ENCODE measurements at regions not wholly inside any gene's neighbourhood (a gene's known extent, or its start where the extent isn't known, plus 50 kb on each side); places are given as distances from the start of the nearest gene placed in this dataset.

DNA sequence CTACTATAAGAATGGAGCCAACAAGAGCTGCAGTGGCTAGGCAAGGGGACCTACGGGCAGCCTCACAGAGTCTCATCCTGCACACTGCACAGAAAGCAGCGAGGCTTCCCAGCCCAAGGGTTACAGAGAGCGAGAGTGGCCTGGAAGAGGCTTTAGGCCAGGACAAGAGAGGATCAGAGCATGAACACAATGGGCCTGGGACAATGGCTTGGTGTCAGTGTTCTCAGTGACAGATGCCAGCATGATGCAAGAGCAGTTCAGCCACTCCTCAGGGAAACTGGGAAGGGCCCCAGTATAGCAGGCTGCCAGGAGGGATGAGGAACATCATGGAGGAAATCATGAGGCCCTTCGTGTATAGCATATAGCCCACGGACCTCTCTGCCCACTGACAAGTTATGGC is 108.0 kb downstream of the NUS1 start:
- no peak overlapping the region for H3K9ac ChIP-seq (ENCODE audit: low read depth in 1 of 2, low read length in 2 of 2)
- H3K27me3 ChIP-seq (ENCODE audit: control insufficient read depth in 4 of 4, insufficient read depth in 4 of 4, low read length in 3 of 4) = no peaks in the 10 kb centered on the region
- 65% methylated on average over 5 of the region's 5 CpGs for WGBS
- no peak overlapping the region for H3K27ac ChIP-seq (ENCODE audit: low read depth in 1 of 2, low read length in 2 of 2)
- no peak overlapping the region for H3K4me3 ChIP-seq (ENCODE audit: low read depth in 1 of 3, low read length in 3 of 3)
- DNase-seq (ENCODE audit: low spot score) = no peak
- H3K36me3 ChIP-seq (ENCODE audit: control insufficient read depth in 4 of 4, insufficient read depth in 3 of 4, low read depth in 1 of 4, low read length in 3 of 4) = no peaks in the 10 kb centered on the region
- TF ChIP-seq NR2F2 (IDR thresholded peaks at IDR 0.05) = no peak
- TF ChIP-seq, protein P1, sequence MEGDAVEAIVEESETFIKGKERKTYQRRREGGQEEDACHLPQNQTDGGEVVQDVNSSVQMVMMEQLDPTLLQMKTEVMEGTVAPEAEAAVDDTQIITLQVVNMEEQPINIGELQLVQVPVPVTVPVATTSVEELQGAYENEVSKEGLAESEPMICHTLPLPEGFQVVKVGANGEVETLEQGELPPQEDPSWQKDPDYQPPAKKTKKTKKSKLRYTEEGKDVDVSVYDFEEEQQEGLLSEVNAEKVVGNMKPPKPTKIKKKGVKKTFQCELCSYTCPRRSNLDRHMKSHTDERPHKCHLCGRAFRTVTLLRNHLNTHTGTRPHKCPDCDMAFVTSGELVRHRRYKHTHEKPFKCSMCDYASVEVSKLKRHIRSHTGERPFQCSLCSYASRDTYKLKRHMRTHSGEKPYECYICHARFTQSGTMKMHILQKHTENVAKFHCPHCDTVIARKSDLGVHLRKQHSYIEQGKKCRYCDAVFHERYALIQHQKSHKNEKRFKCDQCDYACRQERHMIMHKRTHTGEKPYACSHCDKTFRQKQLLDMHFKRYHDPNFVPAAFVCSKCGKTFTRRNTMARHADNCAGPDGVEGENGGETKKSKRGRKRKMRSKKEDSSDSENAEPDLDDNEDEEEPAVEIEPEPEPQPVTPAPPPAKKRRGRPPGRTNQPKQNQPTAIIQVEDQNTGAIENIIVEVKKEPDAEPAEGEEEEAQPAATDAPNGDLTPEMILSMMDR (IDR thresholded peaks at IDR 0.05; ENCODE audit: low read depth, low read length, missing input control) = no peak
- no peak for TF ChIP-seq RAD21 (IDR thresholded peaks at IDR 0.05)
- TF ChIP-seq, protein P2, sequence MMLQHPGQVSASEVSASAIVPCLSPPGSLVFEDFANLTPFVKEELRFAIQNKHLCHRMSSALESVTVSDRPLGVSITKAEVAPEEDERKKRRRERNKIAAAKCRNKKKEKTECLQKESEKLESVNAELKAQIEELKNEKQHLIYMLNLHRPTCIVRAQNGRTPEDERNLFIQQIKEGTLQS (IDR thresholded peaks at IDR 0.05) = no peak
- TF ChIP-seq RXRA (IDR thresholded peaks at IDR 0.05) = no peak
- no peak for TF ChIP-seq JUND (IDR thresholded peaks at IDR 0.05)
- no peak for TF ChIP-seq YY1 (IDR thresholded peaks at IDR 0.05)
- no peak for TF ChIP-seq HNF4G (IDR thresholded peaks at IDR 0.05)
- TF ChIP-seq TAF1 (conservative IDR thresholded peaks at IDR 0.05) = no peak
- TF ChIP-seq, protein P3, sequence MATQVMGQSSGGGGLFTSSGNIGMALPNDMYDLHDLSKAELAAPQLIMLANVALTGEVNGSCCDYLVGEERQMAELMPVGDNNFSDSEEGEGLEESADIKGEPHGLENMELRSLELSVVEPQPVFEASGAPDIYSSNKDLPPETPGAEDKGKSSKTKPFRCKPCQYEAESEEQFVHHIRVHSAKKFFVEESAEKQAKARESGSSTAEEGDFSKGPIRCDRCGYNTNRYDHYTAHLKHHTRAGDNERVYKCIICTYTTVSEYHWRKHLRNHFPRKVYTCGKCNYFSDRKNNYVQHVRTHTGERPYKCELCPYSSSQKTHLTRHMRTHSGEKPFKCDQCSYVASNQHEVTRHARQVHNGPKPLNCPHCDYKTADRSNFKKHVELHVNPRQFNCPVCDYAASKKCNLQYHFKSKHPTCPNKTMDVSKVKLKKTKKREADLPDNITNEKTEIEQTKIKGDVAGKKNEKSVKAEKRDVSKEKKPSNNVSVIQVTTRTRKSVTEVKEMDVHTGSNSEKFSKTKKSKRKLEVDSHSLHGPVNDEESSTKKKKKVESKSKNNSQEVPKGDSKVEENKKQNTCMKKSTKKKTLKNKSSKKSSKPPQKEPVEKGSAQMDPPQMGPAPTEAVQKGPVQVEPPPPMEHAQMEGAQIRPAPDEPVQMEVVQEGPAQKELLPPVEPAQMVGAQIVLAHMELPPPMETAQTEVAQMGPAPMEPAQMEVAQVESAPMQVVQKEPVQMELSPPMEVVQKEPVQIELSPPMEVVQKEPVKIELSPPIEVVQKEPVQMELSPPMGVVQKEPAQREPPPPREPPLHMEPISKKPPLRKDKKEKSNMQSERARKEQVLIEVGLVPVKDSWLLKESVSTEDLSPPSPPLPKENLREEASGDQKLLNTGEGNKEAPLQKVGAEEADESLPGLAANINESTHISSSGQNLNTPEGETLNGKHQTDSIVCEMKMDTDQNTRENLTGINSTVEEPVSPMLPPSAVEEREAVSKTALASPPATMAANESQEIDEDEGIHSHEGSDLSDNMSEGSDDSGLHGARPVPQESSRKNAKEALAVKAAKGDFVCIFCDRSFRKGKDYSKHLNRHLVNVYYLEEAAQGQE (IDR thresholded peaks at IDR 0.05) = no peak
- TF ChIP-seq FOXA2 (IDR thresholded peaks at IDR 0.05) = no peak
- TF ChIP-seq, protein P4, sequence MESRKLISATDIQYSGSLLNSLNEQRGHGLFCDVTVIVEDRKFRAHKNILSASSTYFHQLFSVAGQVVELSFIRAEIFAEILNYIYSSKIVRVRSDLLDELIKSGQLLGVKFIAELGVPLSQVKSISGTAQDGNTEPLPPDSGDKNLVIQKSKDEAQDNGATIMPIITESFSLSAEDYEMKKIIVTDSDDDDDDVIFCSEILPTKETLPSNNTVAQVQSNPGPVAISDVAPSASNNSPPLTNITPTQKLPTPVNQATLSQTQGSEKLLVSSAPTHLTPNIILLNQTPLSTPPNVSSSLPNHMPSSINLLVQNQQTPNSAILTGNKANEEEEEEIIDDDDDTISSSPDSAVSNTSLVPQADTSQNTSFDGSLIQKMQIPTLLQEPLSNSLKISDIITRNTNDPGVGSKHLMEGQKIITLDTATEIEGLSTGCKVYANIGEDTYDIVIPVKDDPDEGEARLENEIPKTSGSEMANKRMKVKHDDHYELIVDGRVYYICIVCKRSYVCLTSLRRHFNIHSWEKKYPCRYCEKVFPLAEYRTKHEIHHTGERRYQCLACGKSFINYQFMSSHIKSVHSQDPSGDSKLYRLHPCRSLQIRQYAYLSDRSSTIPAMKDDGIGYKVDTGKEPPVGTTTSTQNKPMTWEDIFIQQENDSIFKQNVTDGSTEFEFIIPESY (IDR thresholded peaks at IDR 0.05) = no peak
- no peak for TF ChIP-seq HNF4A (conservative IDR thresholded peaks at IDR 0.05)
- TF ChIP-seq SP1 (IDR thresholded peaks at IDR 0.05) = no peak
- TF ChIP-seq FOXA1 (IDR thresholded peaks at IDR 0.05) = no peak
- TF ChIP-seq, protein P5, sequence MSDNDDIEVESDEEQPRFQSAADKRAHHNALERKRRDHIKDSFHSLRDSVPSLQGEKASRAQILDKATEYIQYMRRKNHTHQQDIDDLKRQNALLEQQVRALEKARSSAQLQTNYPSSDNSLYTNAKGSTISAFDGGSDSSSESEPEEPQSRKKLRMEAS (IDR thresholded peaks at IDR 0.05) = no peak
- no peak for TF ChIP-seq EGR1 (IDR thresholded peaks at IDR 0.05; ENCODE audit: low read depth in 2 of 2)
- TF ChIP-seq GABPA (IDR thresholded peaks at IDR 0.05 in 1 of 2, conservative IDR thresholded peaks at IDR 0.05 in 1 of 2) = no peak
- no peaks in the 10 kb centered on the region for H3K4me1 ChIP-seq (ENCODE audit: control insufficient read depth in 4 of 4, insufficient read depth in 4 of 4, low read length in 3 of 4)
- peaks cover 0 to 3% (median 1%) of the 10 kb centered on the region in 4 donors for H3K9me3 ChIP-seq (ENCODE audit: control insufficient read depth in 4 of 4, low read length in 3 of 4)
